ENCODE measurements at regions not wholly inside any gene's neighbourhood (a gene's known extent, or its start where the extent isn't known, plus 50 kb on each side); places are given as distances from the start of the nearest gene placed in this dataset.
A peak's percentile ranks its signal among the peaks of the same experiment; 100 is the strongest.
"Not testable (repeated sequence)": the region's sequence is repeated elsewhere in the genome, so short reads cannot be mapped to it uniquely, and the experiment has no call there.

DNA sequence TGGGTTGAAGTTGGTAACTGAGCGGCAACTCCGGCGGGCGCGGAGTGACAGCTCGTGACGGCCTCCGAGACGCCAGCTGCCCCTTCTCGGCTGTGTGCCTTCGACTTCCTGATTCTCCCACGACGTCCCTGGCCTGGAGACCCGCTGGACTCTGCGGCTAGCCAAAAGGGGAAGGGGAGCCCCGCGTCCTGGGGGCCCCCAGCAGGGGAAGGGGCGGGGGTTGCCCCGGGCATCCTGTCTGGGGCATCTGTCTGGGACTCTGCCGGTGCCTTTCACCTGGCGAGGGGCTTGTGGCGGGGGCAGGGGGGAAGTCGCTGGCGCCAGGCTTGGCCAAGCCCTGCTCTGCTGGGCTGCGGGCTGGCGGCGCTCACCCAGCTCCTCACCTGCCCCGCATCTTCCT, 129.5 kb upstream of the HMX1 start:
- CTCF ChIA-PET, result interaction anchor here (0.7 to 1.4 kb wide), 7 partner anchors 8 to 133 kb away, joined by 3 to 4 read pairs (median 3); no protein-coding TSS in a partner anchor
- Histone ChIP-seq H3K4me3 (ENCODE audit: control insufficient read depth in 1 of 7, extremely low read depth in 1 of 7, insufficient read depth in 4 of 7, low read depth in 2 of 7, low read length in 6 of 7) (peak overlapping the region in 1 of 7 experiments; percentile 62), H3K27me3 (replicated peaks in 2 of 5; ENCODE audit: control insufficient read depth in 4 of 5, insufficient read depth in 5 of 5, low read length in 4 of 5) (peaks cover 0 to 18% (median 2%) of the 10 kb centered on the region in 5 experiments)
- H3K27ac ChIP-seq (ENCODE audit: insufficient read depth in 1 of 2, low read depth in 1 of 2, low read length in 2 of 2, poor library complexity in 1 of 2, severe bottlenecking in 2 of 2); H3K36me3 ChIP-seq (ENCODE audit: control insufficient read depth in 4 of 4, insufficient read depth in 4 of 4, low read length in 3 of 4); POLR2A ChIA-PET; H3K9me3 ChIP-seq (ENCODE audit: control extremely low read depth in 1 of 5, control insufficient read depth in 4 of 5, insufficient read depth in 2 of 5, low read depth in 1 of 5, low read length in 4 of 5); H3K4me1 ChIP-seq (ENCODE audit: control extremely low read depth in 1 of 4, control insufficient read depth in 4 of 4, insufficient read depth in 4 of 4, low read length in 3 of 4): not testable (repeated sequence)
- DNase-seq, result peak in 2 of 3 donors; percentile 40 to 60
- WGBS (ENCODE audit: insufficient coverage), result no CpG with 5 or more reads among the region's 28 CpGs

- CTCF ChIA-PET, result interaction anchor here (0.7 to 1.4 kb wide), 7 partner anchors 8 to 134 kb away, joined by 3 to 4 read pairs (median 3); no protein-coding TSS in a partner anchor
- 3% methylated on average over 45 of the region's 52 CpGs for WGBS (ENCODE audit: insufficient coverage)
- POLR2A ChIA-PET, result not testable (repeated sequence)
These were observed 128.9 kb upstream of the HMX1 start for GRCh38 chr4:9000505-9001001.

DNA sequence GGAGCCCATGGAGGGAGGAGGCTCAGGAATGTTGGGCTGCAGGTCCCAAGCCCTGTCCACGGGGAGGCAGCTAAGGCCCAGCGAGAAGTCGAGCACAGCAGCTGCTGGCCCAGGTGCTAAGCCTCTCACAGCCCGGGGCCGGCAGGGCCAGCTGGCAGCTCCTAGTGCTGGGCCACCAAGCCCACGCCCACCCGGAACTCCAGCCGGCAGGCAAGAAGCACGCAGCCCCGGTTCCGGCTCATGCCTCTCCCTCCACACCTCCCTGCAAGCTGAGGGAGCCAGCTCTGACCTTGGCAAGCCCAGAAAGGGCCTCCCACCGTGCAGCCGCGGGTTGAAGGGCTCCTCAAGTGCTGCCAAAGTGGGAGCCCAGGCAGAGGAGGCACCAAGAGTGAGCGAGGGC, 121.3 kb upstream of the HMX1 start:
- POLR2A ChIA-PET; H3K4me3 ChIP-seq (ENCODE audit: control insufficient read depth in 1 of 7, extremely low read depth in 1 of 7, insufficient read depth in 4 of 7, low read depth in 2 of 7, low read length in 6 of 7); H3K36me3 ChIP-seq (ENCODE audit: control insufficient read depth in 4 of 4, insufficient read depth in 4 of 4, low read length in 3 of 4); H3K9me3 ChIP-seq (ENCODE audit: control extremely low read depth in 1 of 5, control insufficient read depth in 4 of 5, insufficient read depth in 2 of 5, low read depth in 1 of 5, low read length in 4 of 5); H3K27ac ChIP-seq (ENCODE audit: insufficient read depth in 1 of 2, low read depth in 1 of 2, low read length in 2 of 2, poor library complexity in 1 of 2, severe bottlenecking in 2 of 2); H3K27me3 ChIP-seq (replicated peaks in 2 of 5; ENCODE audit: control insufficient read depth in 4 of 5, insufficient read depth in 5 of 5, low read length in 4 of 5); DNase-seq; CTCF ChIA-PET; H3K4me1 ChIP-seq (ENCODE audit: control extremely low read depth in 1 of 4, control insufficient read depth in 4 of 4, insufficient read depth in 4 of 4, low read length in 3 of 4): not testable (repeated sequence)
- 91% methylated on average over 13 of the region's 15 CpGs for WGBS (ENCODE audit: insufficient coverage)

More at GRCh38 chr4:9000505-9001001, 128.9 kb upstream of the HMX1 start:
- H3K36me3 ChIP-seq (ENCODE audit: control insufficient read depth in 4 of 4, insufficient read depth in 4 of 4, low read length in 3 of 4); H3K4me1 ChIP-seq (ENCODE audit: control extremely low read depth in 1 of 4, control insufficient read depth in 4 of 4, insufficient read depth in 4 of 4, low read length in 3 of 4); H3K27ac ChIP-seq (ENCODE audit: insufficient read depth in 1 of 2, low read depth in 1 of 2, low read length in 2 of 2, poor library complexity in 1 of 2, severe bottlenecking in 2 of 2); H3K9me3 ChIP-seq (ENCODE audit: control extremely low read depth in 1 of 5, control insufficient read depth in 4 of 5, insufficient read depth in 2 of 5, low read depth in 1 of 5, low read length in 4 of 5): not testable (repeated sequence)
- DNase-seq, result peak; percentile 49 to 71 (median 66)
- Histone ChIP-seq H3K4me3 (ENCODE audit: control insufficient read depth in 1 of 7, extremely low read depth in 1 of 7, insufficient read depth in 4 of 7, low read depth in 2 of 7, low read length in 6 of 7) (peak overlapping the region in 3 of 7 experiments; percentile 11 to 60 (median 42)), H3K27me3 (replicated peaks in 2 of 5; ENCODE audit: control insufficient read depth in 4 of 5, insufficient read depth in 5 of 5, low read length in 4 of 5) (peaks cover 0 to 18% (median 2%) of the 10 kb centered on the region in 5 experiments)

GRCh38 chr4:8991449-8991848, 119.8 kb upstream of the HMX1 start:
- DNase-seq; H3K27ac ChIP-seq (ENCODE audit: insufficient read depth in 1 of 2, low read depth in 1 of 2, low read length in 2 of 2, poor library complexity in 1 of 2, severe bottlenecking in 2 of 2); POLR2A ChIA-PET; H3K4me3 ChIP-seq (ENCODE audit: control insufficient read depth in 1 of 7, extremely low read depth in 1 of 7, insufficient read depth in 4 of 7, low read depth in 2 of 7, low read length in 6 of 7); H3K27me3 ChIP-seq (replicated peaks in 2 of 5; ENCODE audit: control insufficient read depth in 4 of 5, insufficient read depth in 5 of 5, low read length in 4 of 5); H3K36me3 ChIP-seq (ENCODE audit: control insufficient read depth in 4 of 4, insufficient read depth in 4 of 4, low read length in 3 of 4); H3K4me1 ChIP-seq (ENCODE audit: control extremely low read depth in 1 of 4, control insufficient read depth in 4 of 4, insufficient read depth in 4 of 4, low read length in 3 of 4); H3K9me3 ChIP-seq (ENCODE audit: control extremely low read depth in 1 of 5, control insufficient read depth in 4 of 5, insufficient read depth in 2 of 5, low read depth in 1 of 5, low read length in 4 of 5): not testable (repeated sequence)
- CTCF ChIA-PET, result interaction anchor here (1.1 kb wide), 1 partner anchor 9 kb away, joined by 4 read pairs; no protein-coding TSS in a partner anchor

GRCh38 chr4:8990341-8990740, 118.7 kb upstream of the HMX1 start:
- DNase-seq; H3K27me3 ChIP-seq (replicated peaks in 2 of 5; ENCODE audit: control insufficient read depth in 4 of 5, insufficient read depth in 5 of 5, low read length in 4 of 5); H3K9me3 ChIP-seq (ENCODE audit: control extremely low read depth in 1 of 5, control insufficient read depth in 4 of 5, insufficient read depth in 2 of 5, low read depth in 1 of 5, low read length in 4 of 5); H3K36me3 ChIP-seq (ENCODE audit: control insufficient read depth in 4 of 4, insufficient read depth in 4 of 4, low read length in 3 of 4); H3K4me3 ChIP-seq (ENCODE audit: control insufficient read depth in 1 of 7, extremely low read depth in 1 of 7, insufficient read depth in 4 of 7, low read depth in 2 of 7, low read length in 6 of 7); POLR2A ChIA-PET; H3K4me1 ChIP-seq (ENCODE audit: control extremely low read depth in 1 of 4, control insufficient read depth in 4 of 4, insufficient read depth in 4 of 4, low read length in 3 of 4); H3K27ac ChIP-seq (ENCODE audit: insufficient read depth in 1 of 2, low read depth in 1 of 2, low read length in 2 of 2, poor library complexity in 1 of 2, severe bottlenecking in 2 of 2): not testable (repeated sequence)
- CTCF ChIA-PET, result interaction anchor here (0.9 kb wide), 1 partner anchor 10 kb away, joined by 3 read pairs; no protein-coding TSS in a partner anchor
- WGBS (ENCODE audit: insufficient coverage), result 98% methylated on average over 7 of the region's 18 CpGs

GRCh38 chr4:8985786-8986185, 114.1 kb upstream of the HMX1 start:
- POLR2A ChIA-PET; H3K27ac ChIP-seq (ENCODE audit: insufficient read depth in 1 of 2, low read depth in 1 of 2, low read length in 2 of 2, poor library complexity in 1 of 2, severe bottlenecking in 2 of 2); H3K9me3 ChIP-seq (ENCODE audit: control extremely low read depth in 1 of 5, control insufficient read depth in 4 of 5, insufficient read depth in 2 of 5, low read depth in 1 of 5, low read length in 4 of 5); CTCF ChIA-PET; H3K4me1 ChIP-seq (ENCODE audit: control extremely low read depth in 1 of 4, control insufficient read depth in 4 of 4, insufficient read depth in 4 of 4, low read length in 3 of 4); H3K36me3 ChIP-seq (ENCODE audit: control insufficient read depth in 4 of 4, insufficient read depth in 4 of 4, low read length in 3 of 4); DNase-seq; H3K4me3 ChIP-seq (ENCODE audit: control insufficient read depth in 1 of 7, extremely low read depth in 1 of 7, insufficient read depth in 4 of 7, low read depth in 2 of 7, low read length in 6 of 7); H3K27me3 ChIP-seq (replicated peaks in 2 of 5; ENCODE audit: control insufficient read depth in 4 of 5, insufficient read depth in 5 of 5, low read length in 4 of 5): not testable (repeated sequence)
- WGBS (ENCODE audit: insufficient coverage), result 95% methylated on average over 13 of the region's 15 CpGs

GRCh38 chr4:8984641-8985040, 113.0 kb upstream of the HMX1 start:
- POLR2A ChIA-PET, result interaction anchor here (0.6 kb wide), 1 partner anchor 420 kb away, joined by 7 read pairs; no protein-coding TSS in a partner anchor
- H3K9me3 ChIP-seq (ENCODE audit: control extremely low read depth in 1 of 5, control insufficient read depth in 4 of 5, insufficient read depth in 2 of 5, low read depth in 1 of 5, low read length in 4 of 5); H3K36me3 ChIP-seq (ENCODE audit: control insufficient read depth in 4 of 4, insufficient read depth in 4 of 4, low read length in 3 of 4); H3K4me3 ChIP-seq (ENCODE audit: control insufficient read depth in 1 of 7, extremely low read depth in 1 of 7, insufficient read depth in 4 of 7, low read depth in 2 of 7, low read length in 6 of 7); H3K27me3 ChIP-seq (replicated peaks in 2 of 5; ENCODE audit: control insufficient read depth in 4 of 5, insufficient read depth in 5 of 5, low read length in 4 of 5); H3K27ac ChIP-seq (ENCODE audit: insufficient read depth in 1 of 2, low read depth in 1 of 2, low read length in 2 of 2, poor library complexity in 1 of 2, severe bottlenecking in 2 of 2); CTCF ChIA-PET; DNase-seq; H3K4me1 ChIP-seq (ENCODE audit: control extremely low read depth in 1 of 4, control insufficient read depth in 4 of 4, insufficient read depth in 4 of 4, low read length in 3 of 4): not testable (repeated sequence)
- no CpG with 5 or more reads among the region's 11 CpGs for WGBS (ENCODE audit: insufficient coverage)
